ENCODE measurements at regions not wholly inside any gene's neighbourhood (a gene's known extent, or its start where the extent isn't known, plus 50 kb on each side); places are given as distances from the start of the nearest gene placed in this dataset.

GRCh38 chr5:105392122-105392709, 1829.6 kb upstream of the NUDT12 start:
- Histone ChIP-seq H3K9ac (ENCODE audit: low read depth in 1 of 3, low read length in 3 of 3) (no peak overlapping the region), H3K36me3 (ENCODE audit: control insufficient read depth in 3 of 3, insufficient read depth in 3 of 3, low read length in 3 of 3) (no peaks in the 10 kb centered on the region), H3K27ac (ENCODE audit: low read depth, low read length) (no peak overlapping the region), H3K9me3 (ENCODE audit: control insufficient read depth in 3 of 3, low read length in 3 of 3) (no peaks in the 10 kb centered on the region), H3K27me3 (ENCODE audit: control insufficient read depth in 3 of 3, insufficient read depth in 3 of 3, low read length in 3 of 3) (no peaks in the 10 kb centered on the region), H3K4me3 (ENCODE audit: low read length in 3 of 3) (no peak overlapping the region), H3K4me1 (ENCODE audit: control insufficient read depth in 3 of 3, insufficient read depth in 3 of 3, low read length in 3 of 3) (no peaks in the 10 kb centered on the region)

GRCh38 chr5:105380126-105380525, 1817.5 kb upstream of the NUDT12 start:
- no peak overlapping the region for H3K27ac ChIP-seq (ENCODE audit: low read depth, low read length)
- H3K4me3 ChIP-seq (ENCODE audit: low read length in 3 of 3), result no peak overlapping the region
- H3K9ac ChIP-seq (ENCODE audit: low read depth in 1 of 3, low read length in 3 of 3), result no peak overlapping the region
- no peaks in the 10 kb centered on the region for H3K9me3 ChIP-seq (ENCODE audit: control insufficient read depth in 3 of 3, low read length in 3 of 3)
- no peaks in the 10 kb centered on the region for H3K27me3 ChIP-seq (ENCODE audit: control insufficient read depth in 3 of 3, insufficient read depth in 3 of 3, low read length in 3 of 3)
- no peaks in the 10 kb centered on the region for H3K4me1 ChIP-seq (ENCODE audit: control insufficient read depth in 3 of 3, insufficient read depth in 3 of 3, low read length in 3 of 3)
- H3K36me3 ChIP-seq (ENCODE audit: control insufficient read depth in 3 of 3, insufficient read depth in 3 of 3, low read length in 3 of 3), result no peaks in the 10 kb centered on the region

- Histone ChIP-seq H3K27ac (ENCODE audit: low read depth, low read length) (no peak overlapping the region), H3K9me3 (ENCODE audit: control insufficient read depth in 3 of 3, low read length in 3 of 3) (no peaks in the 10 kb centered on the region), H3K36me3 (ENCODE audit: control insufficient read depth in 3 of 3, insufficient read depth in 3 of 3, low read length in 3 of 3) (no peaks in the 10 kb centered on the region), H3K4me1 (ENCODE audit: control insufficient read depth in 3 of 3, insufficient read depth in 3 of 3, low read length in 3 of 3) (no peaks in the 10 kb centered on the region), H3K4me3 (ENCODE audit: low read length in 3 of 3) (no peak overlapping the region), H3K9ac (ENCODE audit: low read depth in 1 of 3, low read length in 3 of 3) (no peak overlapping the region), H3K27me3 (ENCODE audit: control insufficient read depth in 3 of 3, insufficient read depth in 3 of 3, low read length in 3 of 3) (no peaks in the 10 kb centered on the region)
Observed at GRCh38 chr5:105371169-105371568, 1808.6 kb upstream of the NUDT12 start.

GRCh38 chr5:105350486-105351140, 1788.0 kb upstream of the NUDT12 start:
- H3K4me1 ChIP-seq (ENCODE audit: control insufficient read depth in 3 of 3, insufficient read depth in 3 of 3, low read length in 3 of 3), result no peaks in the 10 kb centered on the region
- no peak overlapping the region for H3K9ac ChIP-seq (ENCODE audit: low read depth in 1 of 3, low read length in 3 of 3)
- H3K27me3 ChIP-seq (ENCODE audit: control insufficient read depth in 3 of 3, insufficient read depth in 3 of 3, low read length in 3 of 3), result no peaks in the 10 kb centered on the region
- H3K36me3 ChIP-seq (ENCODE audit: control insufficient read depth in 3 of 3, insufficient read depth in 3 of 3, low read length in 3 of 3), result no peaks in the 10 kb centered on the region
- no peak overlapping the region for H3K4me3 ChIP-seq (ENCODE audit: low read length in 3 of 3)
- no peak overlapping the region for H3K27ac ChIP-seq (ENCODE audit: low read depth, low read length)
- peaks cover 0 to 3% (median 2%) of the 10 kb centered on the region in 3 donors for H3K9me3 ChIP-seq (ENCODE audit: control insufficient read depth in 3 of 3, low read length in 3 of 3)

GRCh38 chr5:105331558-105331957, 1769.0 kb upstream of the NUDT12 start:
- no peak overlapping the region for H3K4me3 ChIP-seq (ENCODE audit: low read length in 3 of 3)
- H3K27me3 ChIP-seq (ENCODE audit: control insufficient read depth in 3 of 3, insufficient read depth in 3 of 3, low read length in 3 of 3), result no peaks in the 10 kb centered on the region
- no peak overlapping the region for H3K27ac ChIP-seq (ENCODE audit: low read depth, low read length)
- no peaks in the 10 kb centered on the region for H3K4me1 ChIP-seq (ENCODE audit: control insufficient read depth in 3 of 3, insufficient read depth in 3 of 3, low read length in 3 of 3)
- peaks cover 0 to 2% (median 0%) of the 10 kb centered on the region in 3 donors for H3K9me3 ChIP-seq (ENCODE audit: control insufficient read depth in 3 of 3, low read length in 3 of 3)
- no peak overlapping the region for H3K9ac ChIP-seq (ENCODE audit: low read depth in 1 of 3, low read length in 3 of 3)
- no peaks in the 10 kb centered on the region for H3K36me3 ChIP-seq (ENCODE audit: control insufficient read depth in 3 of 3, insufficient read depth in 3 of 3, low read length in 3 of 3)

- Histone ChIP-seq H3K36me3 (ENCODE audit: control insufficient read depth in 3 of 3, insufficient read depth in 3 of 3, low read length in 3 of 3) (no peaks in the 10 kb centered on the region), H3K4me1 (ENCODE audit: control insufficient read depth in 3 of 3, insufficient read depth in 3 of 3, low read length in 3 of 3) (no peaks in the 10 kb centered on the region), H3K4me3 (ENCODE audit: low read length in 3 of 3) (no peak overlapping the region), H3K9me3 (ENCODE audit: control insufficient read depth in 3 of 3, low read length in 3 of 3) (peaks cover 0 to 2% (median 0%) of the 10 kb centered on the region in 3 donors), H3K27me3 (ENCODE audit: control insufficient read depth in 3 of 3, insufficient read depth in 3 of 3, low read length in 3 of 3) (no peaks in the 10 kb centered on the region), H3K27ac (ENCODE audit: low read depth, low read length) (no peak overlapping the region), H3K9ac (ENCODE audit: low read depth in 1 of 3, low read length in 3 of 3) (no peak overlapping the region)
Observed at GRCh38 chr5:105330185-105330584, 1767.6 kb upstream of the NUDT12 start.

GRCh38 chr5:105304859-105305258, 1742.3 kb upstream of the NUDT12 start:
- no peaks in the 10 kb centered on the region for H3K9me3 ChIP-seq (ENCODE audit: control insufficient read depth in 3 of 3, low read length in 3 of 3)
- H3K4me1 ChIP-seq (ENCODE audit: control insufficient read depth in 3 of 3, insufficient read depth in 3 of 3, low read length in 3 of 3), result no peaks in the 10 kb centered on the region
- no peak overlapping the region for H3K9ac ChIP-seq (ENCODE audit: low read depth in 1 of 3, low read length in 3 of 3)
- no peaks in the 10 kb centered on the region for H3K27me3 ChIP-seq (ENCODE audit: control insufficient read depth in 3 of 3, insufficient read depth in 3 of 3, low read length in 3 of 3)
- no peak overlapping the region for H3K27ac ChIP-seq (ENCODE audit: low read depth, low read length)
- H3K36me3 ChIP-seq (ENCODE audit: control insufficient read depth in 3 of 3, insufficient read depth in 3 of 3, low read length in 3 of 3), result no peaks in the 10 kb centered on the region
- H3K4me3 ChIP-seq (ENCODE audit: low read length in 3 of 3), result no peak overlapping the region

GRCh38 chr5:105288946-105289345, 1726.4 kb upstream of the NUDT12 start:
- Histone ChIP-seq H3K4me3 (ENCODE audit: low read length in 3 of 3) (no peak overlapping the region), H3K27me3 (ENCODE audit: control insufficient read depth in 3 of 3, insufficient read depth in 3 of 3, low read length in 3 of 3) (no peaks in the 10 kb centered on the region)

GRCh38 chr5:105283134-105283533, 1720.5 kb upstream of the NUDT12 start:
- H3K27ac ChIP-seq (ENCODE audit: low read depth, low read length), result no peak overlapping the region
- no peak overlapping the region for H3K9ac ChIP-seq (ENCODE audit: low read depth in 1 of 3, low read length in 3 of 3)
- H3K36me3 ChIP-seq (ENCODE audit: control insufficient read depth in 3 of 3, insufficient read depth in 3 of 3, low read length in 3 of 3), result no peaks in the 10 kb centered on the region
- H3K4me1 ChIP-seq (ENCODE audit: control insufficient read depth in 3 of 3, insufficient read depth in 3 of 3, low read length in 3 of 3), result no peaks in the 10 kb centered on the region
- H3K27me3 ChIP-seq (ENCODE audit: control insufficient read depth in 3 of 3, insufficient read depth in 3 of 3, low read length in 3 of 3), result no peaks in the 10 kb centered on the region
- no peak overlapping the region for H3K4me3 ChIP-seq (ENCODE audit: low read length in 3 of 3)
- H3K9me3 ChIP-seq (ENCODE audit: control insufficient read depth in 3 of 3, low read length in 3 of 3), result no peaks in the 10 kb centered on the region

More at GRCh38 chr5:105288946-105289345, 1726.4 kb upstream of the NUDT12 start:
- Histone ChIP-seq H3K36me3 (ENCODE audit: control insufficient read depth in 3 of 3, insufficient read depth in 3 of 3, low read length in 3 of 3) (no peaks in the 10 kb centered on the region), H3K27ac (ENCODE audit: low read depth, low read length) (no peak overlapping the region), H3K9ac (ENCODE audit: low read depth in 1 of 3, low read length in 3 of 3) (no peak overlapping the region), H3K9me3 (ENCODE audit: control insufficient read depth in 3 of 3, low read length in 3 of 3) (no peaks in the 10 kb centered on the region), H3K4me1 (ENCODE audit: control insufficient read depth in 3 of 3, insufficient read depth in 3 of 3, low read length in 3 of 3) (no peaks in the 10 kb centered on the region)

- no peaks in the 10 kb centered on the region for H3K4me1 ChIP-seq (ENCODE audit: control insufficient read depth in 3 of 3, insufficient read depth in 3 of 3, low read length in 3 of 3)
- no peak overlapping the region for H3K27ac ChIP-seq (ENCODE audit: low read depth, low read length)
- no peaks in the 10 kb centered on the region for H3K36me3 ChIP-seq (ENCODE audit: control insufficient read depth in 3 of 3, insufficient read depth in 3 of 3, low read length in 3 of 3)
- H3K9me3 ChIP-seq (ENCODE audit: control insufficient read depth in 3 of 3, low read length in 3 of 3), result no peaks in the 10 kb centered on the region
- no peak overlapping the region for H3K9ac ChIP-seq (ENCODE audit: low read depth in 1 of 3, low read length in 3 of 3)
- H3K4me3 ChIP-seq (ENCODE audit: low read length in 3 of 3), result no peak overlapping the region
- H3K27me3 ChIP-seq (ENCODE audit: control insufficient read depth in 3 of 3, insufficient read depth in 3 of 3, low read length in 3 of 3), result no peaks in the 10 kb centered on the region
Observed at GRCh38 chr5:105274079-105274478, 1711.5 kb upstream of the NUDT12 start.
